ENCODE measurements at regions not wholly inside any gene's neighbourhood (a gene's known extent, or its start where the extent isn't known, plus 50 kb on each side); places are given as distances from the start of the nearest gene placed in this dataset.
"Not testable (repeated sequence)": the region's sequence is repeated elsewhere in the genome, so short reads cannot be mapped to it uniquely, and the experiment has no call there.

DNA sequence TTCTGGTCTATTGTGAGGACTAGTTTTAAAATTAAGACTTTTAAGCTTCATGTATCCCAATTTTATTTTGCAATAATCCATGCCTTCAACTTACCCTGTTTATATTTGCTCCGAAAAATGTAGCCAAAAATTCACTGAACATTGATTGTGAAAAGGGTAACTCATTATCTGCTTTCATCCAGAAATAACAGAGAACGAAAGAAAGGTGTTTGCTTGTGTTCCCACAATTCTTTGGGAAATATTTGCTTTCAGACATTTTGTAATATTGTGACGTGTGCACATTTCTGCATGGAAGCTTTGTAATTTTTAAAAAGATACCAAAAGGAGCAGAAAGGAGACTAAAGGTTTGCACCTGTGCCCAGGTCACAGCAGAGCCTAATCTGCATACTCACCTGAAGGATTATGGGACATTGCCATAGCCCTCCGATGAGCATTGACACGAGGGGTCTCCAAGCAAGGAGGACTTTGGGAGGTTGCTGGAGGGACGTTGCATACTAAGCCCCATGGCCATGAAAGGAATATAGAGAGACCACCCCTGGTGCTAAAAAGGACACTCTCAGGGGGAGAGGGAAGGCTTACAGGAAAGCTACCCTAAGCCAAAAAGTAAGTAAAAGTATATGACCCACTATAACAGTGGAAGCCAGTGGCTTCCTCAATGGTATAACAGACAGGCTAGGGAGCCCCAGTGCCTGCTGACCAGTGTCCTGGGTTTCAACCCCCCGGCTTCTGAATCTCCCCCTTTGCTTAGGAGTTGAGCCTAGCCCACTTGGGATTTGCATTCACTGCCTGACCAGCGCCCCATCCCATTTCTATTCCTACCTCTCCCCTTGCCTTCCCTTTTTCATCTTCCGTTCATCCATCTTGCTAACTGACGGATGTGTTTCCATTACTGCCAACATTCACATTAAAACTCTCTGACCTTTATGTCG, 148.6 kb upstream of the ZC3H12A start:
- DNase-seq: no peak

DNA sequence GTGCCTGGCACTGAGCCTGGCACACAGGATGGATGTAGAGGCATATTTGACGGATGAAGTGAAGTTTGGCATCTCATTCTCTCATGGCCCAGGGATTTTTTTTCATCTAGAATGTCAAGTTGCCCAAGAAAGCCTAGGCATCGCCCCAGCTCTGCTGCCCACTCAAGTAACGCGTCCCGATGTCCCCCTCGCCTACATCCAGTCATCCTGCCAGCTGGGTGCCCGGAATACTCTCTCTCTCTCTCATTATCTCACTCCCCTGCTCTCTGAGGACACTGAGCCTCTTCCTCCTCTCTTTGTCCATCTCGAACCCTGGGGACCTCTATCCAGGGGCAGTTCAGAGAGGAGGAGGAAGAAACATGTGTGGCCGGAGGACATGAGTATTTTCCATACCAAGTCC, 142.3 kb upstream of the ZC3H12A start:
- no peak for DNase-seq

DNA sequence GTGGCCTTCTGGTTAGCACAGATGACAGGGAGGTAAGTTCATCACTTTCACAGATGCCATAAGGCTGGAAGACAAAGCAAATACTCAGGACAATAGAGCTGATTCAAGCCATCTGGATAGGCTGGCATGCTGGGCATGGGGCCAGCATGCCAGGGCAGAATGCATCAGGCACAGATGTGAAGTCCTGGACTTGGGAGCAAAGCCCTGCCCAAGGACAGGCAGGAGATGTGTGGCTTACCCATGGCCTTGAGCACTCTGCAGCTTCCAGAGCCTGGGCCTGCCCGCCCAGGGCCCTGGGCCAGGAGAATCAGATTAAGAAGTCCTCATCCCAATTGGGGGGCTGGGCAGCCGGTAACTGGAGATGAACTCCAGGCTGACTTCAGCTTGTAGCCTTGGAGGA, 135.7 kb upstream of the ZC3H12A start:
- no peak for DNase-seq

DNA sequence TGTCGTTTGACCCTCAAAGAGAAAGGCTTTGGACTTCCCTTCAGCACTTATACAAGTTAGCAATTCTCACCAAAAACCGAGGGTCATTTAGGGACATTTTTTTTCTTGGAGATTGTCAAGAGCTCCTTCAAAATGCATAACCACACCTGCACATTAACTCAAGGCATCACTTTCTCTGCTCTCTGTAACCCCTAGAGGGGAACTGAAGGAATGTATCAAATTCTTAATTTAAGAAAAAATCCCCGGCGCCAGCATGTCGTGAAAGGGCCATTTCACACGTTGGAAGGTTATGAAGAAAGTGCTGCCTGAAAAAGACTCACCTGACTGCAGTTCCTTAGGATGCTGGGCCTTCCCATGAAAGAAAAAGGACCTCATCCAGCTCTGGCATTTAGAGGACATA, 131.6 kb upstream of the ZC3H12A start:
- DNase-seq: no peak

DNA sequence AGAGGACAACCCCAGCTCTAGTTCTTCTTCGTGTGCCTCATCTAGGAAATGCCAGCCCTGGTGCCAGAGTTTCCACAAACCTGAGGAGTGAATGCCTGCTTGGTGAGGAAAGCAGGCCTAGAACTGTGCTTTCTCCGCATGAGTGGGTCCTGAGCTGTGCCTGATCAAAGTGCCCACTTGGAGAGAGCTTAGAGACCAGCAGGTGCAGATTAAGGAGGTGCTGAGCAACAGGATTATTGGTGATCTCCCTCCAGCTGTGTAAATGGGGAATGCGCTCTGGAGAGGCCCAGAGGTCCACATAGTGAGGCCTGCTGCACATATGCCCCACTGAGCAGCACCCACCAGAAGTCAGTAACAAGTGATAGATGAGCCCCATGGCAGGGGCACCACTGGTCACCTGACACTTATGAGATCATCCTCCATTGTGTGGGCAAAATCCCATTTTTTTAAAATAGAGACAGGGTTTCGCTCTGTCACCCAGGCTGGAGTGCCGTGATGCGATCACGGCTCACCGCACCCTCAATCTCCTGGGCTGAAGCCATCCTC, 127.2 kb upstream of the ZC3H12A start:
- DNase-seq: no peak

DNA sequence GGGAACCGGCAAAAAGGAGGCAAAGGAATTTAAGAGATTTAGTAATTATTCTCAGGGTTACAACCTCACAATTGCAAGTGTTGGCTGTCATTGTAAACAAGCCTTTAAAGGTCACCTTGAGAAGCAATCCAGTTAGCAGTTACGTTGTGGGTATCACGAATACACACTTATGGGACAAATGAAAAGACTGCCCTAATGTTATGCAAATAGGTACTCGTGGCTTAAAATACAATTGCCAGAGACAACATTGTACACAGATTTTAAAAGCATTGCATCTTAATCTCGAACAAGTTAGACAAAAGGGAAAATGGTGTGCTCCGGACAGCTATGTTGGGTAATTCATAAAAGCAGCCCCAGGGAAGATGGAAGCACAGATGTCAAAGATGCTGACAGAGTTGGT, 120.5 kb upstream of the ZC3H12A start:
- no peak for DNase-seq

DNA sequence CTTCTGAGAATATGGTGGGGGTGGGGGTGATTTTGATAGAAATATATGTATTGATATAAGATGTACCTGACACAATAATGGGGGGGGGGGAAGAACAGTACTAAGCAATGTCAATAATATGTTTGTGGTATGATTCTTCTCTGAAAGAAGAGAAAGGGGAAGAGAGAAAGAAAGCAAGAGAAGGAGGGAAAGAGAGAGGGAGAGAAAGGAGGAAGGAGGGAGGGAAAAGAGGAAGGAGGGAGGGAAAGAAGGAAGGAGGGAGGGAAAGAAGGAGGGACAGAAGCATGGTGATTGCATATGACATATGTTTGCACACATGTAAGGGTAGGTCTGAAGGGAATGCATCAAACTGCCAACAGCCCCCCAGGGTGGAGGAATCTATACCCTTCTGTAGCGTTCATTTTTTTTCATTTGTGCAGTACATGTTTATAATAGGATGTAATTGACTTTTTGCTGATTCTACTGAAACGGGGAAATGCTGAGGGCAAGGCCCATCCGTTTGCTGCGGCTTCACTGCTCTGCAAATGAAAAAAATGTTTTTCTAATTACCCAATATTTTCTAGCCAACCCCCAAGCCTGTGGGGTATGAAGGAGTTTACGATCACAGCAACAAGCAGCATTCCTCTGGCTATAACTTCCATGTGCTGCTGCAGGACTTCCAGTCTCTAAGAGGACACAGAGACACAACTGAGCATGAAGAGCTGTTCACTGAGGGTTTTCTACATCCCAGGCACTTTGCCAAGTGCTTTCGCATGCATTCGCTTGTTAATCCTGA, 119.3 kb upstream of the ZC3H12A start:
- DNase-seq: no peak

DNA sequence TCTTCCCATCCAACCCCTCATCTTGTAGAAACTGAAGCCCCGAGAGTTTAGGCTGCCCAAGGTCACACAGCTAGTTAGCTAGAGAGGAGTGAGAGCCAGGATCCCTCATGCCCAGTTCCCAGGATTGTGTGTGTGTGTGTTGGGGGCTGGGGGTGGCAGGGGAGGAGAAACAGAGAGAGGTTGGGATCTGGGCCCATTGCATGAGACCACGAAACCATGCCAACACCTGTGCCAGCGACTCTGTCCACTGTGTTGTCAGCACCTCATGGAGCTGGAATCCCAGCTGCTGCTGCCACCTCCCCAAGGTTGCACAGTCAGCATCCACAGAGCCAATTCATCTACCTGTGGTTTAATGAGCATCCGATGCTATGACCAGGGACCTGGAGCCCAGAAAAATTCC, 115.4 kb upstream of the ZC3H12A start:
- no peak for DNase-seq

DNA sequence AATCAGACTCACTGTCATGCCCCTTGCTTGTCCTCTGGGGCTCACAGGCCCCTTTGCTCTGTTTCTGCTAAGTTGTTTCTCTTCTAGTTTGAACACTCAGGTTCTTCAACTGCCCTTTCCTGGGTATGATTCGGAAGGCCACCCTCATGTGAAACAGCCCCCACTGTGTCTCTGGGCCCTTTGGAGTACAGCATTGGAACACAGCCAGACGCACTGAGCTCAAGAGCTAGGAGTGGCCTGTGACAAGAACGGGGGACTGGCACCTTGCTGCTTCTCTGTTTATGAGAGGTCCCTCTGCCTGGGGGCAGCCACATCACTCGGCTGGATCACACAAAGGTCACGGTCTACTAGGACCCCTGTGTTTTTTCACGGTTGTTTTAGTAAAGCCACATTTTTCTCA, 114.4 kb upstream of the ZC3H12A start:
- no peak for DNase-seq

DNA sequence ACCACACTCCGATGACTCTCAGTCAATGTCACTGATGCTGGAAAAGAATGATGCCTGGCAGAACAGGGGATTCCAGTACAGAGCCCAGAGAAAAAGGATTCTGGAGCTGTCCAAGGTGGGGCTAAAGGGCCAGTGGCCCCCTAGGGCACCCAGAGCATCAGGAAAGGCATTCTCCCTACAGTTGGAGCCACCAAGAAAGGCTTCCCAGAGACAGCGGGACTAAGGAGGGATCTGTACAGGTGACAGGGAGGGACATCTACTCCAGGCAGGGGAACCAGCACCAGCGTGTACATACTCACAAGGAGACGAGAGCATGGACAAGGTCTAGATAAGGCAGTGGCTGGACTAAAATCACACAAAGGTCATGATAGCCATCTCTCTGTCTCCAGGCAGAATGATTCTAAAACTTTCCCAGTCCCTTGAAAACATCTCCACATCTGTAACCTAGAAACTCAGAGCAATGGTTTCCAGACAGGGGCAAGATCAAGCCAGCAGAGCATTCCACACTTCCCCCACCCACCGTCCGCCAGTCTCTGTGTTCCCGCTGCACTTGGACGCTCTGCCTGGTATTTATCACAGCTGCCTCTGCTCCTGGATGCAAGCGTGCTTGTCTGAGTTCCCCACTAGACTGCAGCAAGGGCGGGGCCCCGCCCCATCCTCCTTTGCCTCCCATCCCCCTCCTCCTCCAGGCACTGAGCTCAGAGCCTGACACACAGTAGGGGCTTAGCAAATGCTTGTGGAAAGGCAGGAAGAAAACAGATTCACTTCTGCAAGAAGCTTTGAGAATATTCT, 111.6 kb upstream of the ZC3H12A start:
- DNase-seq: no peak

DNA sequence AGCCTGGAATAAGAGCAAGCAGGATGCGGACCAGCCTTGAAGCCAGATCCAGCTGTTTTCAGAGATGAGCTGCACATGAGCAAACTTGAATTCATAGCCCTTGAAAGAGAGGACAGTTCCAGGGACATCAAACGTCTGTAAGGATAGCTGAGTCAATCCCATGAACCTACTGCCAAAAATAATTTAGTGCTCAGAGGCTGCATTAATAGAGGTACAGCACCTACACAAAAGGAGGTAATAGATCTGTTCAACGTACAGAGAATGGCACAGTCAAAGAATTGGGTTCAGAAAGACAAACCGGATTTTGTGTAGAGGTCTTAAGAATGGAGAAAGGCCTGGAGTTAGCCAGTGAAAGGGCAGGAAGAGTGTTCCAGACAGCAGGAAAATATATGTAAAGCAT, 110.8 kb upstream of the ZC3H12A start:
- DNase-seq: no peak

DNA sequence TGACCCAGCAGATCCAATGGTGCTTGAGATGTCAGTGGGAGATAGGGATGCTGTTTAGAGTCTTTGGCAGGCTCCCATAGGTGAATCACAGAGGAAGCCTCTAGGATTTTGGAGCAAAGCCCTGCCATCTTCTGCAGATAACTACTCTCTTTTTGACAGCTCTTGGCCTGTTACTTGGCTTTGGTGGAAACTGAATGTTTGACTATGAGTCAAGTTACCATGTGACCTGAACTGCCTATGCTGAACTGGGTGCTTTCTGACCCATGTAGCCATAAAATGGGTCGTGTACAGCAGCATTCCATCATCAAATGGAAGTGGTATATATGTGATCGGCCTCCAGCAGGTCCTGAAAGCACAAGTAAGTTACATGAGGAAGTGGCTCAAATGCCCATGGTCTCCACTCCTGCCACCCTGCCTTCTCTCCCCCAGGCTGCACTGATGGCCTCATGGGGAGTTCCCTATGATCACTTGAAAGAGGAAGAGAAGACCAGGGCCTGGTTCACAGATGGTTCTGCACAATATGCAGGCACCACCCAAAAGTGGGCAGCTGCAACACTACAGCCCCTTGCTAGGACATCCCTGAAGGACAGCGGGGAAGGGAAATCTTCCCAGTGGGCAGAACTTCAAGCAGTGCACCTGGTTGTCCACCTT, 105.6 kb upstream of the ZC3H12A start:
- not testable (repeated sequence) for DNase-seq

DNA sequence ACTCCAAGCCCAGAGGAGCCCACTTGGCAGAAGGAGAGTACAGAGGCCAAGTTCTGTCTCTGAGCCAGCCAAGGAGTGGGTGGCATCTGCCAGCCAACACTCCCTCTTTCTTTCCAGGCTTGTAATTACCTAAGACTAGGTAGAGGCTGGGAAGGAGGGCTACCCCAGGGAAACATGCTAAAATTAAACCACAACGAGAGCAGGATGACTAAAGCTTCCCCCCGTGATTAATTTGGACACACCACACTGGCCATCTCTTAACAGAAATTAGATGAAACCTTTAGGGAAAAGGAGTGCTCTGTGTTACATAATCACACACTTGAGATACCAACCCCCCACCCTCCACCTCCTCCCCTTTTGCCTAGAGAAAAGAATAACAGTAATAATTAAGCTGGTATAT, 102.1 kb upstream of the ZC3H12A start:
- no peak for DNase-seq

DNA sequence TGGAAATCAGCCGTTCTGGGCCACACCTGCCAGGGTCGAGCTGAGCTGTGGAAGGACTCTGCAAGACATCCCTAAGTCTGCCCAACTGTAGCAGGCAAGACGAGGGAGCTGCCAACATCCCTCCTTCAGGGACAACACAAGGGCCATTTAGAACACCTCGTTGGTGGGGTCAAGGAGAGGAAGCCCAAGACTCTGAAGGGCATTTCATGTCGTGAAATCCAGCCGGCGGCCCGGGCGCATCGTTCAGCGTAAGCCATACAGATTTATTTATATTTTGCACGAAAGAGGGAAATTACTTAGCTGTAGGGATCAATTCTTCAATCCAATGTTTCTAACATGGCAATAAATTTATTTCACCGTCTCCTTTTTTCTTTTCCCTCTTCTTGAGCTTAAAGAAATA, 101.7 kb upstream of the ZC3H12A start:
- DNase-seq: no peak

DNA sequence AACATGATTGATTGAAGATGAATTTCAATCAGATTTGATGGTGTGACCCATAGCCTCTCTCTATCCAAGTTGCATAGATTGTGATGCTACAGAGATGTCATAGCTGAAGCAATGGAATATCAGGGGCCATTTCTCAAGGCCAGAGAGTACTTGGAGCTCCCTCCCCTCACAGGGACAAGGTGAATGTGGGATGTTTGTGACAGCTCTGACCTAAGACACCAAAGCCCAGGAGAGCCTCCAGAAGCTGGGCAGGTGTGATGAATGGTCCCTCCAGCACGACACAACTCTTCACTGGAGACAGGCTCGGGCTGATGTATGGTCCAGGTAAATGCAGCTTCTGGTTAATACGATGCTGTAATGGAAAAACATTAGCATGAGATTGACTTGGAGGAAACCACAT, 101.0 kb upstream of the ZC3H12A start:
- DNase-seq: no peak

DNA sequence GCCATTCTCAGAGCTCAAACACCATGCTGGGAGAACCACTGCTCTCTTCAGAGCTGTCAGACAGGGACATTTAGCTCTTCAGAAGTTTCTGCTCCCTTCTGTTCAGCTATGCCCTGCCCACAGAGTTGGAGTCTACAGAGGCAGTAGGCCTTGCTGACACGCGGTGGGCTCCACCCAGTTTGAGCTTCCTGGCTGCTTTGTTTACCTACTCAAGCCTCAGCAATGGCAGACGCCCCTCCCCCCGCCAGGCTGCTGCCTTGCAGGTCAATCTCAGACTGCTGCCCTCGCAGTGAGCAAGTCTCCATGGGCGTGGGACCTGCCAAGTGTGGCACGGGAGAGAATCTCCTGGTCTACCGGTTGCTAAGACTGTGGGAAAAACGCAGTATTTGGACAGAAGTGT, 93.8 kb upstream of the ZC3H12A start:
- not testable (repeated sequence) for DNase-seq

DNA sequence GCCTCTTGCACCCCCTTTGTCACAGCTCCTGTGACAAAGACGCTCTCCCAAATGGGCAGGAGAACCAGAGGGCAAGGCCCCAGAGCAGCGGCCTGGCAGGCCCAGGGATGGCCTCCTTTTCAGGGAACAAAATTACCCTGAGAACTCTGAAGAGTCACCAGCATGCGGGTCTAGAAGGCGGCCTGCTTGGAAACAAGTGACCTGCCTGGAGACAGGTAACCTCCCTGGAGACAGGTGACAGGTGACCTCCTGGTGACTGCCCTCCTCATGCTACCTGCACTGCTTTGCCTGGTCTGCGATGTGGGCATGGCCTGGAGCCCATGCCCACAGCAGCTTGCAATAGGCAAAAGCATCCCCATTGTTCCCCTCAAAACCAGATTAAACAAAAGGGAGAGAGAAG, 86.5 kb upstream of the ZC3H12A start:
- no peak for DNase-seq

DNA sequence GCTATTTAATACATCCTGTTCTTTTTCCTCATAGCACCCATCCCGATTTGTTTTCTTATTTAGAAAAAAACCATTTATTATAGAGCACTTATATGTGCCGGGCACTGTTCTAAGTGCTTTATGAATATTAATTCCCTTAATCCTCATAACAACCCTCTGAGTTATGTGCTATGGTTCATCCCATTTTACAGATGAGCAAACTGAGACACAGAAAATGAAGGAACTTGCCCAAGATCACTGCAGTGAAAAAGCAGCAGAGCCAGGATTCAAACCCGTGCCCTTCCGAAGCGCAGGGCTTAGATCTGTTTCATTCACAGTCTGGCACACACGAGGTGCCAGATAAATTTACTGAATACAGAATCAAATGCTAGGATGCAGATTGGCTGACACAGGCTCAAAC, 85.1 kb upstream of the ZC3H12A start:
- DNase-seq: no peak

DNA sequence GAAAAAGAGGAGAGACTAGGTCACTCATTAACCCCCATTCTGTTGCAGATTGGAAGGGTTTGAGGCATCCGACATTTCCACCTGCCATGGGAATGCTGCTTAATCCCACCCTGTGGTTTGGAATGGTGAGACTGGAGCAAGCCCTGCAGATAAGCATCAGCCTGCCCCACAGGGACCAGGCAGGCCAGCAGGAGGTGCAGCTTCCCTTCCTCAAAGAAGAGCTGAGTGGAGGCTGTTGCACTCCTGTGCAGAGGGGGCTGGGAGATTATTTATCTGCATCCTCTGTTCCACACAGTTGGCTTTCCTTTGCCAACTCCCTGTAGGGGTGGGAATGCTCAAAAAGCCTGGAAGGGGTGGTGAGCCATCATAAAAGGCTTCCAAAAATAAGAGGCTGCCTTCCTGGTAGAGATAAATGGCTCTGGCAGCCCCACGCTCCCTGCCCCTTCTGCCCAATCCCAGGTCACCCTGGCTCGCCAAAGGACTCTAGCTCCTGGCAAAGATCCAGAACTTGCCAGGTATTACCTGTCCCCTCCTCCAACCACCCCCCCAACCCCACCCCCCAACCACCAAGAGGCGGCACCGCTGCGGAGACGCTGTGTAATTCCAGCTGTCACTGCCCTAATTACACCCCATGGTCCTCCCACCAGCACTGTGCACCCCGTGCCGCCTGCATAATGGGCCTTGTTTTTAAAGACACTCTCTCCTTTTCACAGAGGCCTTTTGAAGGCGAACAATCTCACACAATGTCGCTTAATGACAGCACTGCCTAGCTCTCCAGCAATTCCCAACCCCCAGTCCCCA, 83.0 kb upstream of the ZC3H12A start:
- no peak for DNase-seq

DNA sequence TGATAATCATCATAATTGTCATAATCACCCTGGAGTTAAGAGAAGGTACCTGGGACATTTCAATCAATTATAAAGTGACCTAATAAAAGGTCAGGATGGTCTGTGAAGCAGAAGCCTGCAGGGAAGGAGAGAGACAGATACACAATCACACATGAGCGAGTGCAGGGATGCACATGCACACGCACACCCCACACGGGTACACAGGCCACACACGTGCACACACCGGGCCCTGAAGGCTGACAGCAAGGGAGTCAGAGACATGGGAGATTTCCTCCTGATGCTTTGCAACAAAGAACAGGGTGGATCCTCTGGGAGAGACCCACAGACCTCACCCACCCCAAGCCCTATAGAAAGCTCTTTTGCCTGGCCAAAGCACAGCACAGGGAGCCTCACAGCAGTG, 82.3 kb upstream of the ZC3H12A start:
- no peak for DNase-seq
